Gastroesophageal sphincter (tissue), 2 donors: ENCODE measurements at regions not wholly inside any gene's neighbourhood (a gene's known extent, or its start where the extent isn't known, plus 50 kb on each side); places are given as distances from the start of the nearest gene placed in this dataset.

Experiments used
- POLR2A ChIP-seq, 2 donors: fragments of 450-650 bp; IDR thresholded peaks; one replicate each; pipeline ENCODE4 v1.6.1; 2017; ENCODE audit warnings: antibody characterized with exemption in 2 of 2, mild to moderate bottlenecking in 2 of 2, moderate library complexity in 1 of 2
- POLR2AphosphoS5 ChIP-seq: sonication (generic); formaldehyde crosslinking; IDR thresholded peaks from one replicate; pipeline ENCODE4 v1.6.1; 2017; ENCODE audit warnings: antibody characterized with exemption

DNA sequence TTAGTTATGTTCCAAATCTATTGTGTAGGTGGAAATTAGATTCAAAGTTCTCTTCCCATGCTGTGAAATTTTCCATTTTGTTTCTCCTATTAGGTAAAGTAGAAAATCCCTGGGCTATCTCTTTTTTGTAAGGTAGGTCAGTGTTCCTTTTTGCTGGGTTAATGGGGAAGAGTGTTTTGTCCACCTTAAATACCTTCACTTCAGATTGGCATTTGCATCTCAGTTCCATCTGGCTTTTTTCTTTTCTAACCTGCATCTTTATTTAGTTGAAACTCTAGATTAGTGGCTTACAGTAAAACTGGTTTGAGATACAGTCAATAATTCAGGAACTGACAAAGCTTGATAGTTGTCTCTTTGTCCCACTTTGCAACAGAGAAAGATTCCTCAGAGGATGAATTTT lies 1115.8 kb downstream of the PDHA2 start:
- TF ChIP-seq POLR2A (IDR thresholded peaks at IDR 0.05) (no peak), POLR2AphosphoS5 (no peak)
